ENCODE measurements at regions not wholly inside any gene's neighbourhood (a gene's known extent, or its start where the extent isn't known, plus 50 kb on each side); places are given as distances from the start of the nearest gene placed in this dataset.

GRCh38 chr3:139285691-139286090 lies 58.1 kb upstream of the MRPS22 start:
- no peak for TF ChIP-seq Cebpa-rat (IDR thresholded peaks at IDR 0.05)
- H3K4me1 ChIP-seq: no peaks in the 10 kb centered on the region
- H3K27ac ChIP-seq: no peak overlapping the region
- H4K20me1 ChIP-seq: no peaks in the 10 kb centered on the region
- H3K36me3 ChIP-seq: no peaks in the 10 kb centered on the region
- H3K4me2 ChIP-seq: no peak overlapping the region
- no peaks in the 10 kb centered on the region for H3K27me3 ChIP-seq
- H3K4me3 ChIP-seq: no peak overlapping the region
- H3K9me3 ChIP-seq: no peaks in the 10 kb centered on the region
- no peak overlapping the region for H3K9ac ChIP-seq

- Histone ChIP-seq H3K27me3 (no peaks in the 10 kb centered on the region), H3K9me3 (no peaks in the 10 kb centered on the region), H3K27ac (no peak overlapping the region), H3K36me3 (no peaks in the 10 kb centered on the region), H3K4me2 (no peak overlapping the region), H3K4me3 (no peak overlapping the region), H3K9ac (no peak overlapping the region), H4K20me1 (no peaks in the 10 kb centered on the region), H3K4me1 (no peaks in the 10 kb centered on the region)
- no peak for TF ChIP-seq Cebpa-rat (IDR thresholded peaks at IDR 0.05)
Measured at GRCh38 chr3:139286241-139286640, 57.6 kb upstream of the MRPS22 start.

GRCh38 chr3:139286825-139287224 lies 57.0 kb upstream of the MRPS22 start:
- Histone ChIP-seq H3K9me3 (no peaks in the 10 kb centered on the region), H3K4me3 (no peak overlapping the region), H3K27ac (no peak overlapping the region), H3K9ac (no peak overlapping the region), H3K36me3 (no peaks in the 10 kb centered on the region), H3K4me1 (no peaks in the 10 kb centered on the region), H4K20me1 (no peaks in the 10 kb centered on the region), H3K27me3 (no peaks in the 10 kb centered on the region), H3K4me2 (no peak overlapping the region)
- no peak for TF ChIP-seq Cebpa-rat (IDR thresholded peaks at IDR 0.05)

GRCh38 chr3:139287557-139287956 lies 56.3 kb upstream of the MRPS22 start:
- no peak overlapping the region for H3K4me2 ChIP-seq
- H3K27me3 ChIP-seq: no peaks in the 10 kb centered on the region
- no peak overlapping the region for H3K9ac ChIP-seq
- no peak overlapping the region for H3K4me3 ChIP-seq
- H3K27ac ChIP-seq: no peak overlapping the region
- no peaks in the 10 kb centered on the region for H3K9me3 ChIP-seq
- no peaks in the 10 kb centered on the region for H3K36me3 ChIP-seq
- H3K4me1 ChIP-seq: no peaks in the 10 kb centered on the region
- no peaks in the 10 kb centered on the region for H4K20me1 ChIP-seq
- TF ChIP-seq Cebpa-rat (IDR thresholded peaks at IDR 0.05): no peak

- Histone ChIP-seq H3K4me3 (no peak overlapping the region), H3K4me2 (no peak overlapping the region), H3K9me3 (no peaks in the 10 kb centered on the region), H3K27ac (no peak overlapping the region), H3K4me1 (no peaks in the 10 kb centered on the region), H4K20me1 (no peaks in the 10 kb centered on the region), H3K27me3 (no peaks in the 10 kb centered on the region), H3K36me3 (no peaks in the 10 kb centered on the region), H3K9ac (no peak overlapping the region)
- TF ChIP-seq Cebpa-rat (IDR thresholded peaks at IDR 0.05): no peak
Measured at GRCh38 chr3:139288266-139288821, 55.5 kb upstream of the MRPS22 start.

- Histone ChIP-seq H3K27ac (no peak overlapping the region), H4K20me1 (no peaks in the 10 kb centered on the region), H3K36me3 (no peaks in the 10 kb centered on the region), H3K4me1 (no peaks in the 10 kb centered on the region), H3K4me2 (no peak overlapping the region), H3K9ac (no peak overlapping the region), H3K27me3 (no peaks in the 10 kb centered on the region), H3K9me3 (no peaks in the 10 kb centered on the region), H3K4me3 (no peak overlapping the region)
- TF ChIP-seq Cebpa-rat (IDR thresholded peaks at IDR 0.05): no peak
Measured at GRCh38 chr3:139289860-139290524, 53.8 kb upstream of the MRPS22 start.

GRCh38 chr3:139291276-139292051 lies 52.4 kb upstream of the MRPS22 start:
- H3K27ac ChIP-seq: no peak overlapping the region
- H3K4me3 ChIP-seq: no peak overlapping the region
- no peak for TF ChIP-seq Cebpa-rat (IDR thresholded peaks at IDR 0.05)
- H3K4me2 ChIP-seq: no peak overlapping the region
- H3K36me3 ChIP-seq: no peaks in the 10 kb centered on the region
- H4K20me1 ChIP-seq: no peaks in the 10 kb centered on the region
- no peaks in the 10 kb centered on the region for H3K4me1 ChIP-seq
- H3K9ac ChIP-seq: no peak overlapping the region
- H3K9me3 ChIP-seq: no peaks in the 10 kb centered on the region
- H3K27me3 ChIP-seq: no peaks in the 10 kb centered on the region

GRCh38 chr3:139292192-139292591 lies 51.6 kb upstream of the MRPS22 start:
- Histone ChIP-seq H3K27me3 (no peaks in the 10 kb centered on the region), H3K27ac (no peak overlapping the region), H3K4me3 (no peak overlapping the region), H4K20me1 (no peaks in the 10 kb centered on the region), H3K9ac (no peak overlapping the region), H3K4me2 (no peak overlapping the region), H3K4me1 (no peaks in the 10 kb centered on the region), H3K36me3 (no peaks in the 10 kb centered on the region), H3K9me3 (no peaks in the 10 kb centered on the region)
- no peak for TF ChIP-seq Cebpa-rat (IDR thresholded peaks at IDR 0.05)

GRCh38 chr3:139292711-139293664 lies 50.8 kb upstream of the MRPS22 start:
- no peak overlapping the region for H3K4me2 ChIP-seq
- H3K27me3 ChIP-seq: no peaks in the 10 kb centered on the region
- H3K9ac ChIP-seq: no peak overlapping the region
- no peaks in the 10 kb centered on the region for H4K20me1 ChIP-seq
- H3K4me3 ChIP-seq: no peak overlapping the region
- H3K27ac ChIP-seq: no peak overlapping the region
- H3K4me1 ChIP-seq: no peaks in the 10 kb centered on the region
- TF ChIP-seq Cebpa-rat (IDR thresholded peaks at IDR 0.05): no peak
- no peaks in the 10 kb centered on the region for H3K36me3 ChIP-seq
- H3K9me3 ChIP-seq: no peaks in the 10 kb centered on the region
